Neural progenitor cell (in vitro differentiated cells): ENCODE measurements at regions not wholly inside any gene's neighbourhood (a gene's known extent, or its start where the extent isn't known, plus 50 kb on each side); places are given as distances from the start of the nearest gene placed in this dataset.

Experiments
- CTCF ChIP-seq: fragments of 200-600 bp; sonication (generic); IDR thresholded peaks from 2 replicates; pipeline ENCODE4 v1.5.1; 2017; ENCODE audit warnings: antibody characterized with exemption, mild to moderate bottlenecking
- EZH2 ChIP-seq: fragments of 200-600 bp; sonication (generic); IDR thresholded peaks from 2 replicates; pipeline ENCODE4 v1.6.1; 2017; ENCODE audit warnings: antibody characterized with exemption, mild to moderate bottlenecking, moderate library complexity

- no peak for TF ChIP-seq CTCF
- no peak for TF ChIP-seq EZH2
These were observed 52.1 kb upstream of the XPO1 start for GRCh38 chr2:61590214-61590613.
